ENCODE measurements at regions not wholly inside any gene's neighbourhood (a gene's known extent, or its start where the extent isn't known, plus 50 kb on each side); places are given as distances from the start of the nearest gene placed in this dataset.

DNA sequence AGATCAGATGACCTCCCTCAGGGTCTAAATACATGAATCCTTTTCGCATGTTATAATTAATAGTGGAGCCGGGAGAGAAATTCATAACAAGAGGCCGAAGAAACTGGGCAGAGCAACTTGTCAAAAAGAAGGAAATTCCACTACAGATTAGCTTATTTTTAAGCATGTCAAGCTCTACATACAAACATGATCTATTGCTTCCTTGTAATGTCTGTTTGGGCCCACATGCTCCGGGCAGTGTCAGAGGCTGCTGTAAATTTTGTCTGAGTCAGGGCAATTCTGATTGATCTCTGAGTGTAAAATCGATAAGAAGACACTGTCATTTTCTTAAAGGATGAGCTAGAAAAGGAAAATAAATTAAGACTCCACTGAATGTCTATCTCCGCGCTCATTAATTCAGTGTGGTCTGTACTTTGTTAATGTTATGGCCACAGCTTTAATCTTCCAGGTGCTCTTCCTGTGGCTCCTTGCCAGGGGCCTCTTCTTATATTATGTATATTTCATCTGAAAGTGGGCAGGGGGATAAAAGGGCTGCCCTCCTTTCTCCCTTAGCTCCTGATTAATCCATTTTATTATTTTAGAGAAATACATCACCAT lies 194.1 kb upstream of the SP8 start:
- Histone ChIP-seq H3K79me2 (ENCODE audit: insufficient read depth, low read length) (no peaks in the 10 kb centered on the region), H3K27me3 (ENCODE audit: insufficient read depth, low read length) (no peaks in the 10 kb centered on the region), H3K4me3 (replicated peaks in 1 of 2; ENCODE audit: low read depth in 1 of 2, low read length in 2 of 2) (no peak overlapping the region), H3K9me3 (ENCODE audit: control insufficient read depth in 1 of 2, insufficient read depth in 1 of 2, low read depth in 1 of 2, low read length in 2 of 2) (no peaks in the 10 kb centered on the region), H3K4me2 (ENCODE audit: low read length) (no peak overlapping the region), H3K27ac (ENCODE audit: low read depth, low read length) (no peak overlapping the region), H3K9ac (ENCODE audit: low read length) (no peak overlapping the region), H3K9me2 (ENCODE audit: insufficient read depth) (no peaks in the 10 kb centered on the region), H4K20me1 (ENCODE audit: insufficient read depth) (no peaks in the 10 kb centered on the region), H3K4me1 (ENCODE audit: control insufficient read depth in 1 of 2, insufficient read depth in 2 of 2, low read length in 2 of 2) (no peaks in the 10 kb centered on the region), H3K36me3 (ENCODE audit: control insufficient read depth in 1 of 2, insufficient read depth in 2 of 2, low read length in 2 of 2) (no peaks in the 10 kb centered on the region), H2AFZ (ENCODE audit: low read depth, low read length, poor library complexity, severe bottlenecking) (no peak overlapping the region)
- intact Hi-C loops (cut with micrococcal nuclease) = no loop called here
- BruUV-seq (replicated peaks) = no TSS peak
- DNase-seq (ENCODE audit: low read depth, low spot score) = no peak
- no peak for TF ChIP-seq POLR2AphosphoS5 (IDR thresholded peaks at IDR 0.05; ENCODE audit: low read depth, low read length)
- TF ChIP-seq ZFX (IDR thresholded peaks at IDR 0.05) = no peak
- TF ChIP-seq, protein P1, sequence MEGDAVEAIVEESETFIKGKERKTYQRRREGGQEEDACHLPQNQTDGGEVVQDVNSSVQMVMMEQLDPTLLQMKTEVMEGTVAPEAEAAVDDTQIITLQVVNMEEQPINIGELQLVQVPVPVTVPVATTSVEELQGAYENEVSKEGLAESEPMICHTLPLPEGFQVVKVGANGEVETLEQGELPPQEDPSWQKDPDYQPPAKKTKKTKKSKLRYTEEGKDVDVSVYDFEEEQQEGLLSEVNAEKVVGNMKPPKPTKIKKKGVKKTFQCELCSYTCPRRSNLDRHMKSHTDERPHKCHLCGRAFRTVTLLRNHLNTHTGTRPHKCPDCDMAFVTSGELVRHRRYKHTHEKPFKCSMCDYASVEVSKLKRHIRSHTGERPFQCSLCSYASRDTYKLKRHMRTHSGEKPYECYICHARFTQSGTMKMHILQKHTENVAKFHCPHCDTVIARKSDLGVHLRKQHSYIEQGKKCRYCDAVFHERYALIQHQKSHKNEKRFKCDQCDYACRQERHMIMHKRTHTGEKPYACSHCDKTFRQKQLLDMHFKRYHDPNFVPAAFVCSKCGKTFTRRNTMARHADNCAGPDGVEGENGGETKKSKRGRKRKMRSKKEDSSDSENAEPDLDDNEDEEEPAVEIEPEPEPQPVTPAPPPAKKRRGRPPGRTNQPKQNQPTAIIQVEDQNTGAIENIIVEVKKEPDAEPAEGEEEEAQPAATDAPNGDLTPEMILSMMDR (IDR thresholded peaks at IDR 0.05 in 2 of 3, conservative IDR thresholded peaks at IDR 0.05 in 1 of 3; ENCODE audit: borderline replicate concordance in 1 of 3, insufficient read depth in 1 of 3, low read depth in 2 of 3, low read length in 2 of 3) = no peak
- TF ChIP-seq, protein P2, sequence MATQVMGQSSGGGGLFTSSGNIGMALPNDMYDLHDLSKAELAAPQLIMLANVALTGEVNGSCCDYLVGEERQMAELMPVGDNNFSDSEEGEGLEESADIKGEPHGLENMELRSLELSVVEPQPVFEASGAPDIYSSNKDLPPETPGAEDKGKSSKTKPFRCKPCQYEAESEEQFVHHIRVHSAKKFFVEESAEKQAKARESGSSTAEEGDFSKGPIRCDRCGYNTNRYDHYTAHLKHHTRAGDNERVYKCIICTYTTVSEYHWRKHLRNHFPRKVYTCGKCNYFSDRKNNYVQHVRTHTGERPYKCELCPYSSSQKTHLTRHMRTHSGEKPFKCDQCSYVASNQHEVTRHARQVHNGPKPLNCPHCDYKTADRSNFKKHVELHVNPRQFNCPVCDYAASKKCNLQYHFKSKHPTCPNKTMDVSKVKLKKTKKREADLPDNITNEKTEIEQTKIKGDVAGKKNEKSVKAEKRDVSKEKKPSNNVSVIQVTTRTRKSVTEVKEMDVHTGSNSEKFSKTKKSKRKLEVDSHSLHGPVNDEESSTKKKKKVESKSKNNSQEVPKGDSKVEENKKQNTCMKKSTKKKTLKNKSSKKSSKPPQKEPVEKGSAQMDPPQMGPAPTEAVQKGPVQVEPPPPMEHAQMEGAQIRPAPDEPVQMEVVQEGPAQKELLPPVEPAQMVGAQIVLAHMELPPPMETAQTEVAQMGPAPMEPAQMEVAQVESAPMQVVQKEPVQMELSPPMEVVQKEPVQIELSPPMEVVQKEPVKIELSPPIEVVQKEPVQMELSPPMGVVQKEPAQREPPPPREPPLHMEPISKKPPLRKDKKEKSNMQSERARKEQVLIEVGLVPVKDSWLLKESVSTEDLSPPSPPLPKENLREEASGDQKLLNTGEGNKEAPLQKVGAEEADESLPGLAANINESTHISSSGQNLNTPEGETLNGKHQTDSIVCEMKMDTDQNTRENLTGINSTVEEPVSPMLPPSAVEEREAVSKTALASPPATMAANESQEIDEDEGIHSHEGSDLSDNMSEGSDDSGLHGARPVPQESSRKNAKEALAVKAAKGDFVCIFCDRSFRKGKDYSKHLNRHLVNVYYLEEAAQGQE (IDR thresholded peaks at IDR 0.05; ENCODE audit: low read depth) = no peak
- no peak for TF ChIP-seq SP1 (IDR thresholded peaks at IDR 0.05; ENCODE audit: low read depth)
- TF ChIP-seq SIN3A (IDR thresholded peaks at IDR 0.05; ENCODE audit: low read depth) = no peak
- no peak for TF ChIP-seq JUND (IDR thresholded peaks at IDR 0.05)
- no peak for TF ChIP-seq EZH2phosphoT487 (IDR thresholded peaks at IDR 0.05; ENCODE audit: borderline replicate concordance)
- no peak for TF ChIP-seq YY1 (IDR thresholded peaks at IDR 0.05; ENCODE audit: extremely low read depth, insufficient replicate concordance, low read depth, low read length)
- no peak for TF ChIP-seq TCF7L2 (IDR thresholded peaks at IDR 0.05; ENCODE audit: borderline replicate concordance, extremely low read depth, insufficient read depth, insufficient read length)
- no peak for TF ChIP-seq FOSL1 (IDR thresholded peaks at IDR 0.05; ENCODE audit: low read depth)
- no peak for TF ChIP-seq EZH2 (IDR thresholded peaks at IDR 0.05)
- TF ChIP-seq, protein P3, sequence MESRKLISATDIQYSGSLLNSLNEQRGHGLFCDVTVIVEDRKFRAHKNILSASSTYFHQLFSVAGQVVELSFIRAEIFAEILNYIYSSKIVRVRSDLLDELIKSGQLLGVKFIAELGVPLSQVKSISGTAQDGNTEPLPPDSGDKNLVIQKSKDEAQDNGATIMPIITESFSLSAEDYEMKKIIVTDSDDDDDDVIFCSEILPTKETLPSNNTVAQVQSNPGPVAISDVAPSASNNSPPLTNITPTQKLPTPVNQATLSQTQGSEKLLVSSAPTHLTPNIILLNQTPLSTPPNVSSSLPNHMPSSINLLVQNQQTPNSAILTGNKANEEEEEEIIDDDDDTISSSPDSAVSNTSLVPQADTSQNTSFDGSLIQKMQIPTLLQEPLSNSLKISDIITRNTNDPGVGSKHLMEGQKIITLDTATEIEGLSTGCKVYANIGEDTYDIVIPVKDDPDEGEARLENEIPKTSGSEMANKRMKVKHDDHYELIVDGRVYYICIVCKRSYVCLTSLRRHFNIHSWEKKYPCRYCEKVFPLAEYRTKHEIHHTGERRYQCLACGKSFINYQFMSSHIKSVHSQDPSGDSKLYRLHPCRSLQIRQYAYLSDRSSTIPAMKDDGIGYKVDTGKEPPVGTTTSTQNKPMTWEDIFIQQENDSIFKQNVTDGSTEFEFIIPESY (IDR thresholded peaks at IDR 0.05; ENCODE audit: extremely low read depth, insufficient replicate concordance, low read length) = no peak
- TF ChIP-seq, protein P4, sequence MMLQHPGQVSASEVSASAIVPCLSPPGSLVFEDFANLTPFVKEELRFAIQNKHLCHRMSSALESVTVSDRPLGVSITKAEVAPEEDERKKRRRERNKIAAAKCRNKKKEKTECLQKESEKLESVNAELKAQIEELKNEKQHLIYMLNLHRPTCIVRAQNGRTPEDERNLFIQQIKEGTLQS (IDR thresholded peaks at IDR 0.05) = no peak
- ChIA-PET POLR2A (no interaction called here), CTCF (interaction anchor here (0.9 kb wide), 1 partner anchor 273 kb away, joined by 3 read pairs; no protein-coding TSS in a partner anchor), RAD21 (ENCODE audit: low non-redundant PET in 1 of 2, low total read pairs in 2 of 2, uncharacterized antibody in 2 of 2, unreplicated experiment in 2 of 2) (no interaction called here)
- ATAC-seq = no peak

All from HCT116 (cell line).